Lower lobe of right lung (tissue), 2 donors: ENCODE measurements at regions not wholly inside any gene's neighbourhood (a gene's known extent, or its start where the extent isn't known, plus 50 kb on each side); places are given as distances from the start of the nearest gene placed in this dataset.

ENCODE experiments used
- ATAC-seq, 2 donors: fragments of 200-7000 bp; cut with Tn5 transposase; one replicate each; pipeline ENCODE4 v1.9.1; 2020 to 2022; ENCODE audit warnings: mild to moderate bottlenecking in 2 of 2, moderate library complexity in 2 of 2
- DNase-seq: peaks from one replicate; pipeline ENCODE4 v3.0.0-alpha.2; 2020
- H3K27ac ChIP-seq: fragments of 200-600 bp; one replicate; pipeline ENCODE4 v1.8.0; 2022
- H3K27me3 ChIP-seq: fragments of 200-600 bp; one replicate; pipeline ENCODE4 v1.8.0; 2022; ENCODE audit warnings: low read depth
- H3K36me3 ChIP-seq: fragments of 200-600 bp; one replicate; pipeline ENCODE4 v1.8.0; 2022; ENCODE audit warnings: mild to moderate bottlenecking
- H3K4me1 ChIP-seq: fragments of 200-600 bp; one replicate; pipeline ENCODE4 v1.8.0; 2022
- H3K4me3 ChIP-seq: fragments of 200-600 bp; one replicate; pipeline ENCODE4 v1.8.0; 2022; ENCODE audit warnings: mild to moderate bottlenecking
- H3K9me3 ChIP-seq: fragments of 200-600 bp; one replicate; pipeline ENCODE4 v1.8.0; 2022
- intact Hi-C: fragments of 100-400 bp; cut with DNase I; formaldehyde crosslinking; loops from one replicate; pipeline ENCODE4 v1.11.0; 2022
- TF ChIP-seq, protein P1 (sequence below): fragments of 200-600 bp; IDR thresholded peaks from one replicate; pipeline ENCODE4 v1.8.0; 2022; ENCODE audit warnings: antibody characterized with exemption, mild to moderate bottlenecking
- donor health status: DM: no; HTN: yes; CAD: no; lungs with severe emphysema.

DNA sequence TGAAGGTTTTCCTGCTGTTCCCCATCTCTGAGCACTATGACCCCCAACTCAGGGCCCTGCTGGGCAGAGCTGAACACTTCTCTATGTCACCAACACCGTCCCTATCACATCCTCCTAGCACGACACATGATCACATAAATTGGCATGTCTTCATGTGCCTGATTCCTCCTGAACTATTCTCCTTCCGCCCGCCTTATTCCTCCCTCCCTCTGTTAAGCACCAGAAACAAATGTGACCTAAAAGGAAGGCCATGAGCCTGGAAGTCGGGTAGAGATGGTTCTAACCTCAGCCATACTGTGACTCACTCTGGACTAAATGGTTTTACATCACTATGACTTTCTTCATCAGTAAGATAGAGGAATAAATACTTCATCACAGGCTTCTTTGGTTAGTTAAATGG is 80.8 kb upstream of the DYNLRB2 start:
- DNase-seq = no peak
- no peak overlapping the region for H3K4me3 ChIP-seq
- intact Hi-C loops = no loop called here
- no peak overlapping the region for H3K27ac ChIP-seq
- H3K27me3 ChIP-seq = peaks cover 7% of the 10 kb centered on the region
- ATAC-seq = no peak
- H3K36me3 ChIP-seq = no peaks in the 10 kb centered on the region
- TF ChIP-seq, protein P1, sequence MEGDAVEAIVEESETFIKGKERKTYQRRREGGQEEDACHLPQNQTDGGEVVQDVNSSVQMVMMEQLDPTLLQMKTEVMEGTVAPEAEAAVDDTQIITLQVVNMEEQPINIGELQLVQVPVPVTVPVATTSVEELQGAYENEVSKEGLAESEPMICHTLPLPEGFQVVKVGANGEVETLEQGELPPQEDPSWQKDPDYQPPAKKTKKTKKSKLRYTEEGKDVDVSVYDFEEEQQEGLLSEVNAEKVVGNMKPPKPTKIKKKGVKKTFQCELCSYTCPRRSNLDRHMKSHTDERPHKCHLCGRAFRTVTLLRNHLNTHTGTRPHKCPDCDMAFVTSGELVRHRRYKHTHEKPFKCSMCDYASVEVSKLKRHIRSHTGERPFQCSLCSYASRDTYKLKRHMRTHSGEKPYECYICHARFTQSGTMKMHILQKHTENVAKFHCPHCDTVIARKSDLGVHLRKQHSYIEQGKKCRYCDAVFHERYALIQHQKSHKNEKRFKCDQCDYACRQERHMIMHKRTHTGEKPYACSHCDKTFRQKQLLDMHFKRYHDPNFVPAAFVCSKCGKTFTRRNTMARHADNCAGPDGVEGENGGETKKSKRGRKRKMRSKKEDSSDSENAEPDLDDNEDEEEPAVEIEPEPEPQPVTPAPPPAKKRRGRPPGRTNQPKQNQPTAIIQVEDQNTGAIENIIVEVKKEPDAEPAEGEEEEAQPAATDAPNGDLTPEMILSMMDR = no peak
- H3K4me1 ChIP-seq = no peaks in the 10 kb centered on the region
- no peaks in the 10 kb centered on the region for H3K9me3 ChIP-seq

DNA sequence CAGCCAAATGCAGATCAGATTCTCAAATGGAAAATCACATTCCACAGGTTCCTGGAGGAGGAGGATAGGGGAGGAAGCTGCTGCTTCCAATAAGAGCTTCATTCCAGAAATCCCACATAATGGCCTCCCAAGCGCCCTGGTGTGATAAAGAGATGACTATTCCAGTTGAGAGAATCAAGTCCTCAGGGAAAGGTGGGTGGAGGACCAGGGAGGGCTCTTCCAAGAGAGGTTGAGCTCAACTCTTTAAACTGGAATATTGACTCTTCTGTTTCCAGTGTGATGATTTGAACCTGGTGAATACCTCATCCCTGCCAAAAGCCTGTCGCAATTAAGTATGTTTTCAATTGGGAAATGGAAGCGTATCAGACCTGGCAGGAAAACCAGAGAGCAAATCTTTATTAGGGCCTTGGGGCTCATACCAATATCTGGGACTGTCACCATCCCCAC is 81.4 kb upstream of the DYNLRB2 start:
- Histone ChIP-seq H3K27me3 (peaks cover 7% of the 10 kb centered on the region), H3K36me3 (no peaks in the 10 kb centered on the region), H3K9me3 (no peaks in the 10 kb centered on the region), H3K27ac (no peak overlapping the region), H3K4me1 (no peaks in the 10 kb centered on the region), H3K4me3 (no peak overlapping the region)
- intact Hi-C loops = no loop called here
- TF ChIP-seq, protein P1 = no peak
- DNase-seq (no peak), ATAC-seq (no peak)

DNA sequence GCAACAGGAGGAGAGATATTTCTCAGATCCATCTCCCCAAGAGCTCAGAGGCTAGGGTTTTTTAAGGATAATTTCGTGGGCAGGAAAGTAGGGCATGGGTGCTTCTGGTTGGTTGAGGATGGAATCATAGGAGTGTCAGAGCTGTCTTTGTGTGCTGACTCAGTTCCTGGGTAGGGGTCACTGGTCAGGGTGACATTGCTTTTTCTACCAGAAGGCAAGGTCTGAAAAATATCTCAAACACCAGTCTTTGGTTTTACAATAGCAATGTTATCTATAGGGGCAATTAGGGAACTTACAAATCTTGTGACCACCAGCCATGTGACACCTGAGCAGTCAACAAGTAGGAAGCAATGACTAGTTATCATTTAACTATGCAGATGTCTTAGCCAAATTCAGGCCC is 82.9 kb upstream of the DYNLRB2 start:
- no peak for ATAC-seq
- H3K27ac ChIP-seq = no peak overlapping the region
- no peak overlapping the region for H3K4me3 ChIP-seq
- no peaks in the 10 kb centered on the region for H3K36me3 ChIP-seq
- no peaks in the 10 kb centered on the region for H3K9me3 ChIP-seq
- no peaks in the 10 kb centered on the region for H3K4me1 ChIP-seq
- TF ChIP-seq, protein P1 = no peak
- peaks cover 7% of the 10 kb centered on the region for H3K27me3 ChIP-seq
- intact Hi-C loops = no loop called here
- DNase-seq = no peak

DNA sequence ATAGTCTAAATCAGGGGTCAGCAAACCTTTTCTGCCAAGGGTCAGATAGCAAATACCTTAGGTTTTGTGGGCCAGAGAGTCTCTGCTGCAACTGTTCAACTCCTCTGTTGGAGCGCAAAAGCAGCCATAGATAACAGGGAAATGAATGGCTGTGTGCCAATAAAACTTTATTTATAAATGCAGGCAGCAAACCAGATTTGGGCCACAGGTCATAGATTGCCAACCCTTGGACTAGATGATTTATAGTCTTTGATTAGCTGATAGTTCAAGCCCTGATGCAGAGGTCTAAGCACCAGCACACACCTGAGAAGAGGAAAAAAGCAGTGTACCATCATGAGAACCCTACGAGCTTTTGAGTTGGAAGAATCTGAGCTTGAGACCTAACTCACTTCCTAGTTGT is 86.0 kb upstream of the DYNLRB2 start:
- intact Hi-C loops = no loop called here
- Histone ChIP-seq H3K9me3 (no peaks in the 10 kb centered on the region), H3K4me1 (no peaks in the 10 kb centered on the region), H3K36me3 (no peaks in the 10 kb centered on the region), H3K27ac (no peak overlapping the region), H3K4me3 (no peak overlapping the region), H3K27me3 (peaks cover 7% of the 10 kb centered on the region)
- no peak for ATAC-seq
- no peak for DNase-seq
- TF ChIP-seq, protein P1 = no peak

DNA sequence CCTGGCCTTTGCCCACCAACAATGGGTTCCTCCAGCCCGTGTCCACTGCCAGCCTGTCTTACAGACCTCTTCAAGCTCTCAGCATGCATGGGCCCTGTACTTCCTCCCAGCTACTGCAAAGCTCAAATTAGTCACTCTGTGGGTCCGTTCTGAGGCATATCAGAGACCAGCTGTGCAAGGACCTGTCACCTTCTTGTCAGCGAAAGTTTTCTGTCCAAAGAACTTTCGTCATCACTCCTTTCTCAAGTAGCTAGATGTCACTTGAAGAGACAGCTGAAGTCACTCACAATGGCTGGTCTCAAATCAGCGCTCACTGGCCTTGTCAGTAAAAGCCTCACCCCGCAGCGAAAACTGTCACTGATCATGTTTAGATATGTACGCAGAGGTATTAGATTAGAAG is 91.4 kb upstream of the DYNLRB2 start:
- ATAC-seq (no peak), DNase-seq (no peak)
- intact Hi-C loops = no loop called here
- TF ChIP-seq, protein P1 = no peak
- Histone ChIP-seq H3K9me3 (no peaks in the 10 kb centered on the region), H3K27ac (no peak overlapping the region), H3K4me3 (no peak overlapping the region), H3K27me3 (no peaks in the 10 kb centered on the region), H3K36me3 (no peaks in the 10 kb centered on the region), H3K4me1 (no peaks in the 10 kb centered on the region)

DNA sequence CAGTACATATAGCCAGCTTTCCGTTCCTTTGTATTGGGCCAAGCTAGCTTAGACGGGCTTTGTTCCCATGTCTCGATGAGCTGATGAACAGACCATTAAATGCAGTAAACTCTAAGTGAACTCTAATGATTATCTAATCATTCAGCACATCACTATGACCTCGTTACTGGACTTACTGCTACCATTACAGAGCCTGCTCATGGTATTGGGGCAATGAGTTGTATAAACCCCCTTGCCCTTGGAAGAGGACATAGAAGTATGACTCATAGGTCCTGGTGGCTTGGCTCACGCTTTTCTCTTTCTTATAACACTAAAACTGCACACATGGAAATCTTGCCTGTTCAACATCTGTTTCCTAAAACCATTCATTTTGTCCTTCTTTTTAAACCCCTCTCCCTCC is 93.6 kb upstream of the DYNLRB2 start:
- Histone ChIP-seq H3K27me3 (no peaks in the 10 kb centered on the region), H3K36me3 (no peaks in the 10 kb centered on the region), H3K9me3 (no peaks in the 10 kb centered on the region), H3K4me1 (no peaks in the 10 kb centered on the region), H3K4me3 (no peak overlapping the region), H3K27ac (no peak overlapping the region)
- DNase-seq = no peak
- TF ChIP-seq, protein P1 = no peak
- ATAC-seq = no peak
- intact Hi-C loops = no loop called here
